Neutrophil (primary cell): ENCODE measurements at regions not wholly inside any gene's neighbourhood (a gene's known extent, or its start where the extent isn't known, plus 50 kb on each side); places are given as distances from the start of the nearest gene placed in this dataset.

Source experiments
- H3K27ac ChIP-seq: fragments of 200-600 bp; sonication (generic); 2 replicates; pipeline ENCODE4 v1.5.1; 2016; ENCODE audit warnings: mild to moderate bottlenecking, moderate library complexity
- H3K27me3 ChIP-seq: fragments of 200-600 bp; sonication (generic); 2 replicates; pipeline ENCODE4 v1.6.0; 2016; ENCODE audit warnings: mild to moderate bottlenecking
- H3K36me3 ChIP-seq: fragments of 200-600 bp; sonication (generic); 2 replicates; pipeline ENCODE4 v1.5.1; 2017
- H3K4me1 ChIP-seq, 2 experiments: fragments of 200-600 bp in 1 of 2; sonication (generic) in 1 of 2; 1 replicate in 1 of 2; 2 replicates in 1 of 2; pipeline versions ENCODE4 v1.5.1 to v1.6.1; 2013 to 2016; ENCODE audit warnings: low read depth in 1 of 2, low read length in 1 of 2, mild to moderate bottlenecking in 1 of 2, moderate library complexity in 1 of 2; ENCODE audit not compliant: control insufficient read depth in 1 of 2, insufficient read depth in 1 of 2
- H3K4me3 ChIP-seq, 2 experiments: fragments of 200-600 bp in 1 of 2; sonication (generic) in 1 of 2; 1 replicate in 1 of 2; 2 replicates in 1 of 2; pipeline ENCODE4 v1.5.1; 2013 to 2016; ENCODE audit warnings: low read depth in 1 of 2, low read length in 1 of 2, mild to moderate bottlenecking in 1 of 2, moderate library complexity in 1 of 2
- H3K9me3 ChIP-seq: fragments of 200-600 bp; sonication (generic); 2 replicates; pipeline ENCODE4 v1.5.1; 2016
- CTCF ChIP-seq: fragments of 200-600 bp; sonication (generic); IDR thresholded peaks from 2 replicates; pipeline ENCODE4 v1.5.1; 2016; ENCODE audit warnings: antibody characterized with exemption

GRCh38 chr3:40618158-40618557 lies 93.4 kb downstream of the ZNF621 start:
- no peaks in the 10 kb centered on the region for H3K36me3 ChIP-seq
- H3K4me3 ChIP-seq, result no peak overlapping the region
- TF ChIP-seq CTCF, result no peak
- no peak overlapping the region for H3K27ac ChIP-seq
- no peaks in the 10 kb centered on the region for H3K4me1 ChIP-seq
- H3K27me3 ChIP-seq, result peaks cover 34% of the 10 kb centered on the region
- no peaks in the 10 kb centered on the region for H3K9me3 ChIP-seq

DNA sequence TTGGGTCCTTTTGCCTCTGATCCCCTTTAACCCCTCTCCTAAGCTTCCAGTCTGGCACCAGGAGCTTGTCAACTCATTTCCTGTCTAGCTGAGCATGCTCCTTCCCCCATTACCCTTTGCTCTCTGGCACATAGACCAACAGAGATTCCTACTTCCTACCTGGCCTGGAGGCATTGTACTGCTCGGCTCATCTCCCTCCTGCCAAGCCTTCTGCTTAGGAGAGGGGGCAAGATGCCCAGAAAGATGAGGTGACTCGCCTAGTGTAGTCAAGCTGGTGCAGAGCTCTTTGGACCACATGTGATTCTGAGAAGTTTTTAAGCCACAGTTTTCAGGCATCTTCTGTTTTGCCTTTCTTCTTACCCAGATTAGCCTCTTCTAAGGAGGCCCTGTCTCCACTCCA lies 95.4 kb downstream of the ZNF621 start:
- H3K4me1 ChIP-seq, result no peaks in the 10 kb centered on the region
- TF ChIP-seq CTCF, result no peak
- no peak overlapping the region for H3K27ac ChIP-seq
- H3K27me3 ChIP-seq, result peaks cover 22% of the 10 kb centered on the region
- H3K9me3 ChIP-seq, result no peaks in the 10 kb centered on the region
- H3K4me3 ChIP-seq, result no peak overlapping the region
- no peaks in the 10 kb centered on the region for H3K36me3 ChIP-seq

DNA sequence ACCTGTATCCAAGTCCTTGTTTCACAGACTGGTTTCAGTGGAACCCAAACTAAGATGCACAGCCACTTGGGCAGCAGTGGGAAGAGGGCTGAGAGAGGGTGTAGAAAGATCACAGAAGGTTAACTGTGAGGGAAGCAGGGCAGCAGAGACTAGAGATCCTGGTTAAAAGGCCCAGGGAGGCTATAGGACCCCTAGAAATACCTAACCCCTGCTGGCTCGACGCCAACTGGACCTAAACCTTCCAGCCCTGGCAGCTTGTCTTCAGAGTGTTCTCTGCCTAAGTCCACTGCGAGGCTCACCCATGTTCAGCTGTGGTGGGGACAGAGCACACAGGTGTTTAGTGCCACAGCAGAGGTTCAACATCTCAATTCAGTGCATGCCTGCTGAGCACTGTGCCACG lies 96.5 kb downstream of the ZNF621 start:
- Histone ChIP-seq H3K27me3 (peaks cover 11% of the 10 kb centered on the region), H3K4me1 (no peaks in the 10 kb centered on the region), H3K4me3 (no peak overlapping the region), H3K36me3 (no peaks in the 10 kb centered on the region), H3K9me3 (no peaks in the 10 kb centered on the region), H3K27ac (no peak overlapping the region)
- no peak for TF ChIP-seq CTCF

DNA sequence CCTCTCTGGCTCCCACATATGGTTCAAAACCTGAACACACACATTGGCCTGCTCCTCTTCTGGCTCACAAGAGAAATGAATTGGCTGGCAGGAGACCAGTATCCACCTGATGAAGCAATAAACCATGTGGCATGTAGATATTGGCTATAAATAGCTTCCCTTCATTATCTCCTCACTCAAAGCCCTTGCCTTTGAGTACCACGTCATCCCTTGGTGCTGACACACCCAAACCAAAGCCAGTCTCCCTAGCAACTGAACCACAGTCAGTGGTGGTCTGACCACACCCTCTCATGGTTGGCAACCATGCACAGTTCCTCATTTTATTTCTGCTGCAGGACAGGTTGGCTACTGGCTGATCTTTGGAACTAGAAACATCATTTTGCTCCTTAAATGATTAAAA lies 98.8 kb downstream of the ZNF621 start:
- Histone ChIP-seq H3K36me3 (no peaks in the 10 kb centered on the region), H3K27me3 (no peaks in the 10 kb centered on the region), H3K27ac (no peak overlapping the region), H3K4me3 (no peak overlapping the region), H3K9me3 (no peaks in the 10 kb centered on the region), H3K4me1 (no peaks in the 10 kb centered on the region)
- no peak for TF ChIP-seq CTCF

DNA sequence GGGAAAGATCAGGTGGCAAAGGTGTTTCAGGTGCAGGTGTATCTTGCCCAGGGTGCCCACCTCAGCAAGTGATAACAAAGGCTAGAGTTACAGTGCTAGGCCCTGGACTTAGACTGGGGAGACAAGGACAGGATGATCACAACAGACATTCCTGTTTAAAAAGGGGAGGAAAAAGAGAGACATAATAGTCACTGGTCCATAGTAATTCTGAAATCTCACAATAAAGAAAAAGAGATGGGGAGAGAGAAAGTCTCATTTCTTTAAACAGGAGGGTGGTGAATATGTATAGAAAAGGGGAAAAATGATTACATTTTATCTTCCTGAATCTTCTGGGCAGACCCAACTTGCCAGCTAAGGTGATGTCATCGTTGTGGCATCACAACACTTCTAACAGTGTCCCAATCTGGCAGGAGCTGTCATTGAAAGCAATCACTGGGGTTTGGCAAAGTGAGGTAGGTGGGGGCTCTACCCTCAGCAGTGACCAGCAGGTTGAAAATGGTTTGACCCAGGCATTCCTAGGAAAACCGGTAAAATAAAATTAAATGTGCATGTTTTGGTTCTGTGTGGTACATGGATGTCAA lies 99.5 kb downstream of the ZNF621 start:
- H3K9me3 ChIP-seq, result peaks cover 2% of the 10 kb centered on the region
- H3K4me3 ChIP-seq, result no peak overlapping the region
- H3K4me1 ChIP-seq, result no peaks in the 10 kb centered on the region
- no peaks in the 10 kb centered on the region for H3K27me3 ChIP-seq
- H3K36me3 ChIP-seq, result no peaks in the 10 kb centered on the region
- H3K27ac ChIP-seq, result no peak overlapping the region
- TF ChIP-seq CTCF, result no peak

- no peaks in the 10 kb centered on the region for H3K4me1 ChIP-seq
- H3K27me3 ChIP-seq, result no peaks in the 10 kb centered on the region
- H3K4me3 ChIP-seq, result no peak overlapping the region
- H3K27ac ChIP-seq, result no peak overlapping the region
- H3K9me3 ChIP-seq, result peaks cover 5% of the 10 kb centered on the region
- no peaks in the 10 kb centered on the region for H3K36me3 ChIP-seq
- no peak for TF ChIP-seq CTCF
Observed at GRCh38 chr3:40627095-40627494, 102.3 kb downstream of the ZNF621 start.
